H1 (cell line): ENCODE measurements at regions not wholly inside any gene's neighbourhood (a gene's known extent, or its start where the extent isn't known, plus 50 kb on each side); places are given as distances from the start of the nearest gene placed in this dataset.

ENCODE experiments used
- CTCF ChIA-PET: fragments of 300-600 bp; sonication (Branson Sonifier 250); formaldehyde crosslinking; loops from one replicate; lab custom pipeline; 2021; ENCODE audit not compliant: partially characterized antibody; lab: Charles Lee
- POLR2A ChIA-PET: fragments of 300-600 bp; sonication (Branson Sonifier 250); formaldehyde crosslinking; loops from one replicate; lab custom pipeline; 2021; ENCODE audit warnings: inconsistent platforms; ENCODE audit not compliant: partially characterized antibody; lab: Charles Lee
- DNase-seq, 2 experiments: peaks; one replicate each; pipeline versions ENCODE4 v3.0.0 to v3.0.0-alpha.2; 2010 to 2022; ENCODE audit warnings: low spot score in 2 of 2, low read depth in 1 of 2, mixed read lengths in 1 of 2
- FAIRE-seq: peaks from 2 replicates; lab custom pipeline; 2011; peaks lifted over from hg19 to GRCh38; lab: Jason Lieb, UNC
- H2AFZ ChIP-seq: 2 replicates; pipeline ENCODE4 v1.8.1; 2012; ENCODE audit warnings: low read length, inconsistent platforms
- H2AK5ac ChIP-seq: 2 replicates; pipeline ENCODE4 v1.6.1; 2013; ENCODE audit warnings: low read depth, low read length
- H2BK120ac ChIP-seq: replicated peaks from 2 replicates; pipeline ENCODE3; 2013; ENCODE audit warnings: low read depth, low read length, inconsistent platforms
- H2BK12ac ChIP-seq: 2 replicates; pipeline ENCODE4 v1.6.1; 2013; ENCODE audit warnings: low read depth, low read length
- H2BK15ac ChIP-seq: 2 replicates; pipeline ENCODE4 v1.6.1; 2013; ENCODE audit warnings: low read length
- H2BK20ac ChIP-seq: 2 replicates; pipeline ENCODE4 v1.6.1; 2013; ENCODE audit warnings: low read length
- H2BK5ac ChIP-seq: 2 replicates; pipeline ENCODE4 v1.6.1; 2013; ENCODE audit warnings: low read depth, low read length
- H3K14ac ChIP-seq: 2 replicates; pipeline ENCODE4 v1.6.1; 2013; ENCODE audit warnings: inconsistent platforms; ENCODE audit not compliant: insufficient read length
- H3K18ac ChIP-seq: 2 replicates; pipeline ENCODE4 v1.6.1; 2013; ENCODE audit warnings: low read length; ENCODE audit errors: extremely low read depth
- H3K23ac ChIP-seq: 2 replicates; pipeline ENCODE4 v1.6.1; 2013; ENCODE audit warnings: inconsistent platforms; ENCODE audit not compliant: insufficient read length
- H3K23me2 ChIP-seq: 2 replicates; pipeline ENCODE4 v1.6.1; 2013; ENCODE audit warnings: low read depth, low read length
- H3K27ac ChIP-seq: 2 replicates; pipeline ENCODE4 v1.6.1; 2011; ENCODE audit warnings: low read depth, low read length, inconsistent platforms
- H3K27me3 ChIP-seq, 4 experiments: replicated peaks in 1 of 4; 1 replicate in 1 of 4; 2 replicates in 3 of 4; pipeline versions ENCODE4 v1.6.1 to v1.8.1; 2011 to 2013; ENCODE audit warnings: low read length in 3 of 4, mild to moderate bottlenecking in 3 of 4, inconsistent platforms in 2 of 4, mixed read lengths in 2 of 4, moderate library complexity in 1 of 4; ENCODE audit not compliant: control insufficient read depth in 3 of 4, insufficient read depth in 3 of 4; ENCODE audit errors: extremely low read depth in 1 of 4
- H3K36me3 ChIP-seq, 4 experiments: 2 replicates each; pipeline versions ENCODE4 v1.6.1 to v1.8.1; 2011 to 2013; ENCODE audit warnings: mild to moderate bottlenecking in 4 of 4, low read length in 3 of 4, moderate library complexity in 2 of 4, control low read depth in 1 of 4, inconsistent platforms in 1 of 4; ENCODE audit not compliant: insufficient read depth in 4 of 4, control insufficient read depth in 2 of 4
- H3K4ac ChIP-seq: replicated peaks from 2 replicates; pipeline ENCODE3; 2013; ENCODE audit warnings: low read length, low read depth, mixed read lengths, inconsistent platforms; ENCODE audit not compliant: insufficient read length
- H3K4me1 ChIP-seq, 4 experiments: replicated peaks in 1 of 4; 1 replicate in 1 of 4; 2 replicates in 3 of 4; pipeline versions ENCODE4 v1.6.1 to v1.8.1; 2011 to 2013; ENCODE audit warnings: low read length in 3 of 4, inconsistent platforms in 2 of 4, mixed read lengths in 1 of 4; ENCODE audit not compliant: insufficient read depth in 4 of 4, control insufficient read depth in 3 of 4
- H3K4me2 ChIP-seq, 2 experiments: 2 replicates each; pipeline versions ENCODE4 v1.6.1 to v1.8.1; 2011 to 2013; ENCODE audit warnings: low read depth in 2 of 2, low read length in 2 of 2, control low read depth in 1 of 2, inconsistent platforms in 1 of 2, mild to moderate bottlenecking in 1 of 2; ENCODE audit not compliant: insufficient read depth in 1 of 2
- H3K4me3 ChIP-seq, 4 experiments: fragments of 200-600, 300-600 bp in 1 of 4; sonication (generic), shearing (Covaris generic), sonication (Bioruptor Twin) in 1 of 4; 2 replicates each; pipeline versions ENCODE4 v1.5.1 to v1.8.1; 2011 to 2016; ENCODE audit warnings: low read length in 4 of 4, low read depth in 3 of 4, control low read depth in 2 of 4, inconsistent platforms in 2 of 4, mild to moderate bottlenecking in 2 of 4, mixed read lengths in 1 of 4, moderate library complexity in 1 of 4; ENCODE audit not compliant: insufficient read depth in 2 of 4; ENCODE audit errors: extremely low read depth in 1 of 4
- H3K56ac ChIP-seq: replicated peaks from 2 replicates; pipeline ENCODE3; 2013; ENCODE audit warnings: low read depth, mild to moderate bottlenecking, mixed read lengths, low read length, inconsistent platforms; ENCODE audit not compliant: insufficient read length
- H3K79me1 ChIP-seq: 2 replicates; pipeline ENCODE4 v1.6.1; 2013; ENCODE audit warnings: low read depth, low read length, control low read depth
- H3K79me2 ChIP-seq, 2 experiments: 2 replicates each; pipeline versions ENCODE4 v1.6.1 to v1.8.1; 2012 to 2013; ENCODE audit warnings: low read length in 2 of 2, mild to moderate bottlenecking in 2 of 2, inconsistent platforms in 1 of 2; ENCODE audit not compliant: insufficient read depth in 2 of 2, control insufficient read depth in 1 of 2
- H3K9ac ChIP-seq, 4 experiments: replicated peaks in 1 of 4; 1 replicate in 1 of 4; 2 replicates in 3 of 4; pipeline versions ENCODE4 v1.6.1 to v1.8.1; 2011 to 2013; ENCODE audit warnings: low read depth in 3 of 4, low read length in 3 of 4, control low read depth in 2 of 4, mild to moderate bottlenecking in 2 of 4, moderate library complexity in 2 of 4, inconsistent platforms in 1 of 4; ENCODE audit errors: extremely low read depth in 1 of 4
- H3K9me3 ChIP-seq, 2 experiments: 2 replicates each; pipeline versions ENCODE4 v1.6.1 to v1.8.1; 2012 to 2013; ENCODE audit warnings: mild to moderate bottlenecking in 2 of 2, moderate library complexity in 2 of 2, control low read depth in 1 of 2, inconsistent platforms in 1 of 2, low read depth in 1 of 2, low read length in 1 of 2, mixed read lengths in 1 of 2; ENCODE audit not compliant: insufficient read depth in 2 of 2
- H4K20me1 ChIP-seq, 2 experiments: replicated peaks in 1 of 2; 2 replicates each; pipeline versions ENCODE3 to v1.8.1; 2011 to 2013; ENCODE audit warnings: inconsistent platforms in 2 of 2, low read length in 2 of 2, mild to moderate bottlenecking in 1 of 2; ENCODE audit not compliant: insufficient read depth in 2 of 2, control insufficient read depth in 1 of 2
- H4K5ac ChIP-seq: 2 replicates; pipeline ENCODE4 v1.6.1; 2013; ENCODE audit warnings: low read length, low read depth, mixed read lengths, inconsistent platforms; ENCODE audit not compliant: insufficient read length
- H4K8ac ChIP-seq: 2 replicates; pipeline ENCODE4 v1.8.0; 2013; ENCODE audit warnings: mild to moderate bottlenecking, moderate library complexity, low read length, inconsistent platforms; ENCODE audit not compliant: insufficient read depth; ENCODE audit errors: extremely low read depth
- H4K91ac ChIP-seq: replicated peaks from 2 replicates; pipeline ENCODE3; 2013; ENCODE audit warnings: low read length, mixed read lengths, inconsistent platforms; ENCODE audit not compliant: insufficient read length
- ASH2L ChIP-seq: fragments of 200-600, 300-600 bp; sonication (generic); IDR thresholded peaks from one replicate; pipeline ENCODE4 v1.7.1; 2017; ENCODE audit warnings: low read length
- MAX ChIP-seq: IDR thresholded peaks from 2 replicates; pipeline ENCODE4 v1.6.1; 2012; ENCODE audit warnings: inconsistent platforms
- PHF8 ChIP-seq: fragments of 200-600 bp; sonication (generic); conservative IDR thresholded peaks from 2 replicates; pipeline ENCODE4 v1.7.1; 2012; ENCODE audit warnings: low read depth, mild to moderate bottlenecking, inconsistent platforms, low read length, moderate library complexity
- SIN3A ChIP-seq, 2 experiments: IDR thresholded peaks in 1 of 2; conservative IDR thresholded peaks in 1 of 2; 2 replicates each; pipeline ENCODE4 v1.6.1; 2011 to 2012; ENCODE audit warnings: low read length in 2 of 2, improper control_type of control experiment in 1 of 2, low read depth in 1 of 2, mild to moderate bottlenecking in 1 of 2
- SRF ChIP-seq: IDR thresholded peaks from 2 replicates; pipeline ENCODE4 v1.6.1; 2011; ENCODE audit warnings: mild to moderate bottlenecking, low read depth, low read length, moderate library complexity
- WGBS, 2 experiments: shearing (Covaris generic) in 1 of 2; methylation state at CpG; one replicate each; pipeline versions ENCODE4 v1.1.6 to v1.1.7; 2013 to 2015; ENCODE audit warnings: low lambda C conversion rate in 2 of 2, mixed read lengths in 2 of 2, inconsistent platforms in 1 of 2, low coverage in 1 of 2, missing lambda C conversion rate in 1 of 2; ENCODE audit not compliant: insufficient replicate concordance in 2 of 2, insufficient coverage in 1 of 2, insufficient read length in 1 of 2; ENCODE audit errors: extremely low coverage in 1 of 2, missing lambda C conversion rate in 1 of 2; 5-methylcytosine and 5-hydroxymethylcytosine counted together

- FAIRE-seq (no peak), DNase-seq (no peak)
- POLR2A ChIA-PET: no interaction called here
- no peak overlapping the region for H2AFZ ChIP-seq
- H2BK15ac ChIP-seq: no peak overlapping the region
- H3K79me1 ChIP-seq: no peaks in the 10 kb centered on the region
- H3K9me3 ChIP-seq: 0 out of 4 replicates have a peak, but pooled peaks cover 0 to 5% of the 10 kb centered on the region in 2 experiments
- no peak overlapping the region for H4K8ac ChIP-seq
- H3K79me2 ChIP-seq: no peaks in the 10 kb centered on the region
- no peaks in the 10 kb centered on the region for H3K27me3 ChIP-seq
- 95% methylated on average over 5 of the region's 5 CpGs; no CpG with 5 or more reads in 1 of the 2 experiments for WGBS, 2 experiments
- no peak overlapping the region for H3K18ac ChIP-seq
- H3K23ac ChIP-seq: no peak overlapping the region
- no peak overlapping the region for H2BK20ac ChIP-seq
- no peaks in the 10 kb centered on the region for H3K4me1 ChIP-seq
- no peaks in the 10 kb centered on the region for H3K36me3 ChIP-seq
- no peak overlapping the region for H4K5ac ChIP-seq
- no peak overlapping the region for H2BK120ac ChIP-seq
- TF ChIP-seq MAX (no peak), SRF (no peak), PHF8 (no peak), ASH2L (no peak), SIN3A (conservative IDR thresholded peaks at IDR 0.05 in 1 of 2, IDR thresholded peaks at IDR 0.05 in 1 of 2; ENCODE audit: low read depth in 1 of 2, low read length in 2 of 2) (no peak)
- no peaks in the 10 kb centered on the region for H4K20me1 ChIP-seq
- H3K4me3 ChIP-seq: no peak overlapping the region
- H3K4me2 ChIP-seq: no peak overlapping the region
- no peak overlapping the region for H3K4ac ChIP-seq
- no peak overlapping the region for H2AK5ac ChIP-seq
- no peak overlapping the region for H2BK5ac ChIP-seq
- H3K23me2 ChIP-seq: no peaks in the 10 kb centered on the region
- H3K9ac ChIP-seq: no peak overlapping the region
- no peak overlapping the region for H3K14ac ChIP-seq
- H3K56ac ChIP-seq: no peak overlapping the region
- CTCF ChIA-PET: no interaction called here
- no peak overlapping the region for H4K91ac ChIP-seq
- H3K27ac ChIP-seq: no peak overlapping the region
- H2BK12ac ChIP-seq: no peak overlapping the region
These were observed 145.5 kb downstream of the AXIN2 start for GRCh38 chr17:65415991-65416390.
